Neural cell (in vitro differentiated cells): ENCODE measurements at regions not wholly inside any gene's neighbourhood (a gene's known extent, or its start where the extent isn't known, plus 50 kb on each side); places are given as distances from the start of the nearest gene placed in this dataset.

Experiments used
- H2AFZ ChIP-seq: fragments of 200-600, 300-800 bp; sonication (generic), shearing (Covaris generic); 2 replicates; pipeline ENCODE4 v1.6.0; 2014; ENCODE audit warnings: low read depth, mild to moderate bottlenecking, antibody characterized with exemption, low read length, moderate library complexity
- H3F3A ChIP-seq: fragments of 200-600 bp; shearing (Covaris generic); 2 replicates; pipeline ENCODE4 v1.6.1; 2016; ENCODE audit warnings: mild to moderate bottlenecking, moderate library complexity, mixed read lengths, antibody characterized with exemption, low read length; ENCODE audit not compliant: insufficient read depth, poor library complexity, severe bottlenecking
- H3K27ac ChIP-seq: fragments of 200-600, 300-800 bp; sonication (generic), shearing (Covaris generic); 2 replicates; pipeline ENCODE4 v1.5.1; 2014; ENCODE audit warnings: mild to moderate bottlenecking, low read length, moderate library complexity
- H3K27me3 ChIP-seq: fragments of 300-800, 200-600 bp; sonication (generic), shearing (Covaris generic); 2 replicates; pipeline ENCODE4 v1.6.0; 2014; ENCODE audit warnings: mild to moderate bottlenecking, low read depth, low read length, moderate library complexity; ENCODE audit not compliant: insufficient read depth
- H3K36me3 ChIP-seq: fragments of 300-800, 200-600 bp; sonication (generic), shearing (Covaris generic); 2 replicates; pipeline ENCODE4 v1.5.1; 2014; ENCODE audit warnings: mild to moderate bottlenecking, antibody characterized with exemption, low read length, moderate library complexity; ENCODE audit not compliant: insufficient read depth
- H3K4me2 ChIP-seq: fragments of 300-800, 200-600 bp; sonication (generic), shearing (Covaris generic); 2 replicates; pipeline ENCODE4 v1.6.0; 2014; ENCODE audit warnings: mild to moderate bottlenecking, low read length
- H3K4me3 ChIP-seq: fragments of 300-800, 200-600 bp; sonication (generic), shearing (Covaris generic); 2 replicates; pipeline ENCODE4 v1.5.1; 2014; ENCODE audit warnings: mild to moderate bottlenecking, low read length, moderate library complexity
- H3K79me2 ChIP-seq: fragments of 200-600 bp; shearing (Covaris generic); replicated peaks from 2 replicates; pipeline ENCODE4 v1.6.0; 2014; ENCODE audit warnings: mild to moderate bottlenecking, low read length, moderate library complexity; ENCODE audit not compliant: insufficient read depth
- H3K9ac ChIP-seq: fragments of 300-800, 200-600 bp; sonication (generic), shearing (Covaris generic); 2 replicates; pipeline ENCODE4 v1.6.1; 2016; ENCODE audit warnings: mild to moderate bottlenecking, low read length, mixed read lengths
- H3K9me2 ChIP-seq: fragments of 200-600 bp; shearing (Covaris generic); 2 replicates; pipeline ENCODE4 v1.6.1; 2016; ENCODE audit warnings: mild to moderate bottlenecking, low read length, mixed read lengths; ENCODE audit not compliant: insufficient read depth
- H3K9me3 ChIP-seq: fragments of 200-600, 300-800 bp; sonication (generic), shearing (Covaris generic); 2 replicates; pipeline ENCODE4 v1.6.1; 2016; ENCODE audit warnings: mild to moderate bottlenecking, mixed run types, low read length, moderate library complexity, mixed read lengths
- H4K20me1 ChIP-seq: fragments of 200-600 bp; shearing (Covaris generic); 2 replicates; pipeline ENCODE4 v1.6.1; 2016; ENCODE audit warnings: mild to moderate bottlenecking, mixed run types; ENCODE audit not compliant: insufficient read depth
- CTCF ChIP-seq: fragments of 450-650 bp; IDR thresholded peaks from 2 replicates; pipeline ENCODE4 v1.5.1; 2014; ENCODE audit warnings: antibody characterized with exemption, mild to moderate bottlenecking, moderate library complexity; ENCODE audit not compliant: poor library complexity, severe bottlenecking
- EP300 ChIP-seq: fragments of 450-650 bp; conservative IDR thresholded peaks from 2 replicates; pipeline ENCODE4 v1.6.1; 2014; ENCODE audit warnings: antibody characterized with exemption, mild to moderate bottlenecking, moderate library complexity; ENCODE audit not compliant: poor library complexity, severe bottlenecking
- EZH2 ChIP-seq: fragments of 200-600, 300-800 bp; shearing (Covaris generic), sonication (generic); IDR thresholded peaks from 2 replicates; pipeline ENCODE4 v1.6.1; 2014; ENCODE audit warnings: antibody characterized with exemption, low read length, borderline replicate concordance, mild to moderate bottlenecking; ENCODE audit not compliant: insufficient read depth, poor library complexity, severe bottlenecking
- MXI1 ChIP-seq: fragments of 450-650 bp; conservative IDR thresholded peaks from 2 replicates; pipeline ENCODE4 v1.6.1; 2014; ENCODE audit warnings: antibody characterized with exemption, mild to moderate bottlenecking; ENCODE audit not compliant: poor library complexity, severe bottlenecking
- POLR2AphosphoS5 ChIP-seq: IDR thresholded peaks from 2 replicates; pipeline ENCODE4 v1.6.1; 2012
- RAD21 ChIP-seq: fragments of 450-650 bp; conservative IDR thresholded peaks from 2 replicates; pipeline ENCODE4 v1.6.1; 2014; ENCODE audit warnings: antibody characterized with exemption, mild to moderate bottlenecking, moderate library complexity
- REST ChIP-seq: IDR thresholded peaks from 2 replicates; pipeline ENCODE4 v1.6.1; 2012; ENCODE audit warnings: borderline replicate concordance
- SMC3 ChIP-seq: fragments of 450-650 bp; conservative IDR thresholded peaks from 2 replicates; pipeline ENCODE4 v1.6.1; 2014; ENCODE audit warnings: antibody characterized with exemption, mild to moderate bottlenecking, moderate library complexity; ENCODE audit not compliant: poor library complexity
- TAF1 ChIP-seq: IDR thresholded peaks from 2 replicates; pipeline ENCODE4 v1.6.1; 2012; ENCODE audit warnings: low read depth

GRCh38 chr4:176441594-176441993, 121.8 kb downstream of the SPCS3 start:
- Histone ChIP-seq H3K9ac (no peak overlapping the region), H2AFZ (no peak overlapping the region), H3K4me3 (no peak overlapping the region), H3K36me3 (no peaks in the 10 kb centered on the region), H3K27ac (no peak overlapping the region), H3K79me2 (no peaks in the 10 kb centered on the region), H3K9me3 (no peaks in the 10 kb centered on the region), H4K20me1 (no peaks in the 10 kb centered on the region), H3K9me2 (no peaks in the 10 kb centered on the region), H3K4me2 (no peak overlapping the region), H3F3A (no peaks in the 10 kb centered on the region), H3K27me3 (no peaks in the 10 kb centered on the region)
- TF ChIP-seq POLR2AphosphoS5: no peak
- no peak for TF ChIP-seq EZH2
- no peak for TF ChIP-seq SMC3
- no peak for TF ChIP-seq REST
- TF ChIP-seq MXI1: no peak
- TF ChIP-seq TAF1: no peak
- TF ChIP-seq EP300: no peak
- TF ChIP-seq RAD21: no peak
- no peak for TF ChIP-seq CTCF

GRCh38 chr4:176443117-176443516, 123.4 kb downstream of the SPCS3 start:
- no peaks in the 10 kb centered on the region for H3K79me2 ChIP-seq

More at GRCh38 chr4:176443117-176443516, 123.4 kb downstream of the SPCS3 start:
- H3K4me2 ChIP-seq: no peak overlapping the region
- H3K4me3 ChIP-seq: no peak overlapping the region
- TF ChIP-seq POLR2AphosphoS5 (no peak), MXI1 (no peak), CTCF (no peak), EZH2 (no peak)
- H3F3A ChIP-seq: no peaks in the 10 kb centered on the region
- H3K27me3 ChIP-seq: no peaks in the 10 kb centered on the region
- no peaks in the 10 kb centered on the region for H3K9me3 ChIP-seq
- no peak overlapping the region for H2AFZ ChIP-seq
- H4K20me1 ChIP-seq: no peaks in the 10 kb centered on the region
- H3K9ac ChIP-seq: no peak overlapping the region
- no peaks in the 10 kb centered on the region for H3K36me3 ChIP-seq
- H3K9me2 ChIP-seq: no peaks in the 10 kb centered on the region
- H3K27ac ChIP-seq: no peak overlapping the region
